A549 (cell line): ENCODE measurements at regions not wholly inside any gene's neighbourhood (a gene's known extent, or its start where the extent isn't known, plus 50 kb on each side); places are given as distances from the start of the nearest gene placed in this dataset.

Experiments
- CTCF ChIP-seq: fragments of >200 bp; sonication (Bioruptor Twin); formaldehyde crosslinking; IDR thresholded peaks from 3 replicates; pipeline ENCODE4 v1.5.1; 2016
- EP300 ChIP-seq, 2 experiments: fragments of >200 bp; sonication (Bioruptor Twin); formaldehyde crosslinking; IDR thresholded peaks; 2 replicates in 1 of 2; 3 replicates in 1 of 2; pipeline ENCODE4 v1.6.1; 2016 to 2017
- MYC ChIP-seq: IDR thresholded peaks from 2 replicates; pipeline ENCODE4 v1.6.1; 2012; ENCODE audit warnings: mild to moderate bottlenecking, inconsistent platforms, low read length, improper control_type of control experiment, borderline replicate concordance
- POLR2A ChIP-seq: IDR thresholded peaks from 2 replicates; pipeline ENCODE4 v1.6.1; 2012; ENCODE audit warnings: mild to moderate bottlenecking, low read length

- TF ChIP-seq POLR2A (no peak), MYC (no peak), CTCF (no peak), EP300 (IDR thresholded peaks at IDR 0.05) (no peak)
These were observed 103.6 kb downstream of the AREG start for GRCh38 chr4:74548561-74548960.
